ENCODE measurements at regions not wholly inside any gene's neighbourhood (a gene's known extent, or its start where the extent isn't known, plus 50 kb on each side); places are given as distances from the start of the nearest gene placed in this dataset.

GRCh38 chr15:58329211-58329610 lies 102.6 kb upstream of the LIPC start:
- intact Hi-C loops (cut with DNase I), result no loop called here
- Histone ChIP-seq H3K4me1 (peaks cover 36% of the 10 kb centered on the region), H3K36me3 (ENCODE audit: insufficient read depth in 1 of 2, low read depth in 1 of 2) (no peaks in the 10 kb centered on the region), H3K27me3 (ENCODE audit: insufficient read depth in 3 of 3, low read length in 2 of 3) (no peaks in the 10 kb centered on the region), H3K27ac (peak overlapping the region; percentile 95), H3K4me3 (no peak overlapping the region), H3K9me3 (peaks cover 5% of the 10 kb centered on the region)
- TF ChIP-seq, protein P1, sequence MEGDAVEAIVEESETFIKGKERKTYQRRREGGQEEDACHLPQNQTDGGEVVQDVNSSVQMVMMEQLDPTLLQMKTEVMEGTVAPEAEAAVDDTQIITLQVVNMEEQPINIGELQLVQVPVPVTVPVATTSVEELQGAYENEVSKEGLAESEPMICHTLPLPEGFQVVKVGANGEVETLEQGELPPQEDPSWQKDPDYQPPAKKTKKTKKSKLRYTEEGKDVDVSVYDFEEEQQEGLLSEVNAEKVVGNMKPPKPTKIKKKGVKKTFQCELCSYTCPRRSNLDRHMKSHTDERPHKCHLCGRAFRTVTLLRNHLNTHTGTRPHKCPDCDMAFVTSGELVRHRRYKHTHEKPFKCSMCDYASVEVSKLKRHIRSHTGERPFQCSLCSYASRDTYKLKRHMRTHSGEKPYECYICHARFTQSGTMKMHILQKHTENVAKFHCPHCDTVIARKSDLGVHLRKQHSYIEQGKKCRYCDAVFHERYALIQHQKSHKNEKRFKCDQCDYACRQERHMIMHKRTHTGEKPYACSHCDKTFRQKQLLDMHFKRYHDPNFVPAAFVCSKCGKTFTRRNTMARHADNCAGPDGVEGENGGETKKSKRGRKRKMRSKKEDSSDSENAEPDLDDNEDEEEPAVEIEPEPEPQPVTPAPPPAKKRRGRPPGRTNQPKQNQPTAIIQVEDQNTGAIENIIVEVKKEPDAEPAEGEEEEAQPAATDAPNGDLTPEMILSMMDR (IDR thresholded peaks at IDR 0.05), result no peak
- WGBS, 3 donors, result 65 to 84% (median 77%) methylated on average over 2 of the region's 2 CpGs
- ATAC-seq (no peak), DNase-seq (no peak)

GRCh38 chr15:58329781-58330671 lies 101.8 kb upstream of the LIPC start:
- ATAC-seq (peak; percentile 47 to 69 (median 56)), DNase-seq (peak; percentile 60 to 83)
- no peaks in the 10 kb centered on the region for H3K27me3 ChIP-seq (ENCODE audit: insufficient read depth in 3 of 3, low read length in 2 of 3)
- H3K4me3 ChIP-seq, result peak overlapping the region; percentile 15
- WGBS, 3 donors, result 24 to 41% (median 29%) methylated on average over 13 of the region's 13 CpGs
- peaks cover 5% of the 10 kb centered on the region for H3K9me3 ChIP-seq
- peaks cover 36% of the 10 kb centered on the region for H3K4me1 ChIP-seq
- H3K27ac ChIP-seq, result peak overlapping the region; percentile 95
- TF ChIP-seq, protein P1 (IDR thresholded peaks at IDR 0.05), result no peak
- intact Hi-C loops (cut with DNase I), result loop anchor here (5.0 to 10.0 kb wide), 6 partner anchors 68 to 417 kb away; partner anchors contain the start of gene ADAM10 (in 2 of the 2)
- H3K36me3 ChIP-seq (ENCODE audit: insufficient read depth in 1 of 2, low read depth in 1 of 2), result no peaks in the 10 kb centered on the region

GRCh38 chr15:58330741-58331559 lies 100.8 kb upstream of the LIPC start:
- H3K4me1 ChIP-seq, result peaks cover 36% of the 10 kb centered on the region
- no peaks in the 10 kb centered on the region for H3K27me3 ChIP-seq (ENCODE audit: insufficient read depth in 3 of 3, low read length in 2 of 3)
- no peak for DNase-seq
- no peaks in the 10 kb centered on the region for H3K36me3 ChIP-seq (ENCODE audit: insufficient read depth in 1 of 2, low read depth in 1 of 2)
- WGBS, 3 donors, result 30 to 51% (median 39%) methylated on average over 8 of the region's 8 CpGs
- no peak for ATAC-seq
- intact Hi-C loops (cut with DNase I), result loop anchor here (5.0 to 10.0 kb wide), 6 partner anchors 69 to 416 kb away; partner anchors contain the start of gene ADAM10 (in 2 of the 2)
- no peak overlapping the region for H3K4me3 ChIP-seq
- H3K9me3 ChIP-seq, result peaks cover 5% of the 10 kb centered on the region
- peak overlapping the region; percentile 95 for H3K27ac ChIP-seq
- TF ChIP-seq, protein P1 (IDR thresholded peaks at IDR 0.05), result no peak

GRCh38 chr15:58331560-58331912 lies 100.3 kb upstream of the LIPC start:
- no peaks in the 10 kb centered on the region for H3K36me3 ChIP-seq (ENCODE audit: insufficient read depth in 1 of 2, low read depth in 1 of 2)
- 33 to 55% (median 44%) methylated on average over 2 of the region's 2 CpGs for WGBS, 3 donors
- ATAC-seq, result peak in 1 of 4 donors; percentile 2
- peaks cover 36% of the 10 kb centered on the region for H3K4me1 ChIP-seq
- peak overlapping the region; percentile 95 for H3K27ac ChIP-seq
- peaks cover 5% of the 10 kb centered on the region for H3K9me3 ChIP-seq
- H3K4me3 ChIP-seq, result peak overlapping the region; percentile 2
- intact Hi-C loops (cut with DNase I), result loop anchor here (5.0 to 10.0 kb wide), 6 partner anchors 69 to 416 kb away; partner anchors contain the start of gene ADAM10 (in 2 of the 2)
- TF ChIP-seq, protein P1 (IDR thresholded peaks at IDR 0.05), result no peak
- H3K27me3 ChIP-seq (ENCODE audit: insufficient read depth in 3 of 3, low read length in 2 of 3), result no peaks in the 10 kb centered on the region
- DNase-seq, result no peak

All from psoas muscle (tissue), 7 donors.